Testis (tissue), 2 donors: ENCODE measurements at regions not wholly inside any gene's neighbourhood (a gene's known extent, or its start where the extent isn't known, plus 50 kb on each side); places are given as distances from the start of the nearest gene placed in this dataset.

Experiments
- DNase-seq: peaks from one replicate; pipeline ENCODE4 v3.0.0-alpha.2; 2019
- H3K27ac ChIP-seq, 2 donors: fragments of 200-600 bp; sonication (generic); one replicate each; pipeline ENCODE4 v1.5.1; 2019
- H3K27me3 ChIP-seq: fragments of 200-600 bp; sonication (generic); one replicate; pipeline ENCODE4 v1.5.1; 2019
- H3K36me3 ChIP-seq: fragments of 200-600 bp; sonication (generic); one replicate; pipeline ENCODE4 v1.5.1; 2017; ENCODE audit warnings: low read depth; ENCODE audit errors: missing control alignments
- H3K4me1 ChIP-seq: fragments of 200-600 bp; sonication (generic); one replicate; pipeline ENCODE4 v1.5.1; 2019
- H3K4me3 ChIP-seq, 2 donors: fragments of 200-600 bp; sonication (generic); one replicate each; pipeline ENCODE4 v1.5.1; 2017 to 2019
- H3K9me3 ChIP-seq: fragments of 200-600 bp; sonication (generic); one replicate; pipeline ENCODE4 v1.5.1; 2017
- CTCF ChIP-seq, 3 experiments: fragments of 450-650 bp in 2 of 3; fragments of 200-600 bp in 1 of 3; sonication (generic) in 1 of 3; IDR thresholded peaks; one replicate each; pipeline ENCODE4 v1.5.1; 2016 to 2019; ENCODE audit warnings: antibody characterized with exemption in 3 of 3, mild to moderate bottlenecking in 2 of 3, moderate library complexity in 1 of 3
- POLR2A ChIP-seq: fragments of 450-650 bp; IDR thresholded peaks from one replicate; pipeline ENCODE4 v1.6.1; 2017; ENCODE audit warnings: antibody characterized with exemption, mild to moderate bottlenecking, moderate library complexity
- WGBS, 2 donors: methylation state at CpG; one replicate each; pipeline ENCODE4 v1.1.5; 2018; 5-methylcytosine and 5-hydroxymethylcytosine counted together
- intact Hi-C: fragments of 100-400 bp; cut with DNase I; formaldehyde crosslinking; loops from one replicate; pipeline ENCODE4 v1.15.1; 2023; ENCODE audit warnings: low total_unique reads

DNA sequence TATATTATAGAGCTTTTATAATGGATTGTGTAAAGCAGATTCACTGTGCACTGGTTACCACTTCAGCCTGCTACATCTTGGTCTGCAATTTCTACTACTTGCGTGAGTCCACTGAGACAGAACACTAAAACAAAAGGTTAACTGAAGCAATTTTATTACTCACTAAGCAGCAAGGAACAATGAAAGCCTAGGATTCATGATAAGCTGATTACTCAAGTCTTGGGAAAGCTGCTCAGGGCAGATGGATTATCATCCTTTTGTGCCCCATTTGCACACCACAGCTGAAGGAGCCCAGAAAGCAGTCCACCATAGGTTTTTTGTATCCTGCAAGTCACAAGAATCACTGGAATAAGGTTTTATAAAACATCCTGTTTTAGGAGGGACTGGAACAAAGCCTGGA lies 1215.2 kb upstream of the TMEFF2 start:
- H3K4me3 ChIP-seq, result no peak overlapping the region
- no peaks in the 10 kb centered on the region for H3K27me3 ChIP-seq
- no peaks in the 10 kb centered on the region for H3K4me1 ChIP-seq
- 92% methylated on average over 1 of the region's 1 CpG for WGBS, 2 donors
- TF ChIP-seq CTCF (IDR thresholded peaks at IDR 0.05) (no peak), POLR2A (no peak)
- H3K9me3 ChIP-seq, result no peaks in the 10 kb centered on the region
- no peak for DNase-seq
- H3K36me3 ChIP-seq, result no peaks in the 10 kb centered on the region
- H3K27ac ChIP-seq, result no peak overlapping the region
- intact Hi-C loops, result no loop called here

DNA sequence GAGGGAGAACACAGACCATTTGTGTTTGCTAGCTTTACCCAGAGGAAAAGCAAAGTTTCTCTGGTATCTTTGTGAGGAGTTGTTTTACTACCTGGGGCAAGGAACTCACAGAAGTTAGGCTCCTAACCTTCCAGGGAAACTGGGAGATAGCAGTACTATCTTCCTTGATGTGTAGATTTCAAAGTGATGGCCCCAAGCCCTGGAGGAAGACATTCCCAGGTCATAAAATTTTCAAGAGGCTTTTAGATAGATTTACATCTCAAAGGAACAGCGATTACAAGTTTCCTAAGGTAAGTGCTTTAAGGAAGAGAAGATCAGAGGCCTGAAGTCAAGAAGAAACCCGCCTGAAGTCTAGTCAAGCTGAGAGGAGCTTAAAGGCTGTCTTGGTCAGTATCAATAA lies 1187.8 kb upstream of the TMEFF2 start:
- 43 to 60% methylated on average over 2 of the region's 2 CpGs for WGBS, 2 donors

DNA sequence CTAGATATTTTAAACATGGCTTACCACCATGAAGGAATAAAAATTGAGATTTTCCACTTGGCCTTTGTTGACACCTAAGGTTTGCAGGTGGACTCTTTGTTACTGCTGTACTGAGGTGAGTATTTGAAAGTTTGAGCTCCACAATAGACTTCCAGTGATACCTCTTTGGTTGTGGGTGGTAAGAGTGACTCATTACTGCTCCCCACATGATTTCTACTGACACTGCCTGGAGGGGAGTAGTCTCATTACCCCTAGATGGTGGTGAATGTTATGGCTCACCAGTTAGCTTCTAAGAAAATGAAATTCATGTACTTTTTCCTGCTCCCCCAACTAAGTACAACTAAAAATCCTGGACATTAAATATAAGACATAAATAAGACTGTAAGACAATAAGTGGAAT lies 1183.1 kb upstream of the TMEFF2 start:
- Histone ChIP-seq H3K27me3 (no peaks in the 10 kb centered on the region), H3K4me3 (no peak overlapping the region), H3K36me3 (no peaks in the 10 kb centered on the region), H3K9me3 (no peaks in the 10 kb centered on the region), H3K27ac (no peak overlapping the region), H3K4me1 (no peaks in the 10 kb centered on the region)
- DNase-seq, result no peak
- TF ChIP-seq CTCF (IDR thresholded peaks at IDR 0.05), result no peak
- TF ChIP-seq POLR2A, result no peak
- intact Hi-C loops, result no loop called here

More for the DNA sequence above, 1187.8 kb upstream of the TMEFF2 start:
- intact Hi-C loops, result no loop called here
- H3K27me3 ChIP-seq, result no peaks in the 10 kb centered on the region
- no peak for DNase-seq
- no peak overlapping the region for H3K27ac ChIP-seq
- TF ChIP-seq POLR2A, result no peak
- TF ChIP-seq CTCF (IDR thresholded peaks at IDR 0.05), result no peak
- H3K36me3 ChIP-seq, result no peaks in the 10 kb centered on the region
- no peak overlapping the region for H3K4me3 ChIP-seq
- no peaks in the 10 kb centered on the region for H3K4me1 ChIP-seq
- no peaks in the 10 kb centered on the region for H3K9me3 ChIP-seq

DNA sequence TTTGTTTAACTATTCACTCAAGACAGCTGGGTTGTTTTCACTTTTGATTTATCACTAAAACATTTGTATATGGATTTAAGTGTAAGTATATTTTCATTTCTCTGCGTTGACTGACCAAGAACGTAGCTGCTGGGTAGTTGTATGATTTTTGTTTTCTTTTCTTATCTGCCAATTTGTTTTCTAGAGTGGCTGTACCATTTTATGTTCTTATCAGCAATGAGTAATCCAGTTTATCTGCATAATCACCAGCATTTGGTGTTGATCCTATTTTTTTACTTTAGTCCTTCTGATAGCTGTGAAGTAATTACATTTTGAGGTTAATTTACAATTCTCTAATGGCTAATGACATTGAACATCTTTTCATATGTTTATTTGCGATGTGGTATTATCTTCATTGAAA lies 1178.4 kb upstream of the TMEFF2 start:
- intact Hi-C loops, result no loop called here
- no peak overlapping the region for H3K4me3 ChIP-seq
- WGBS, 2 donors, result 69 to 88% methylated on average over 3 of the region's 3 CpGs
- TF ChIP-seq CTCF (IDR thresholded peaks at IDR 0.05), result no peak
- no peak for TF ChIP-seq POLR2A
- H3K27me3 ChIP-seq, result no peaks in the 10 kb centered on the region
- H3K9me3 ChIP-seq, result no peaks in the 10 kb centered on the region
- H3K36me3 ChIP-seq, result no peaks in the 10 kb centered on the region
- no peak for DNase-seq
- no peaks in the 10 kb centered on the region for H3K4me1 ChIP-seq
- no peak overlapping the region for H3K27ac ChIP-seq

DNA sequence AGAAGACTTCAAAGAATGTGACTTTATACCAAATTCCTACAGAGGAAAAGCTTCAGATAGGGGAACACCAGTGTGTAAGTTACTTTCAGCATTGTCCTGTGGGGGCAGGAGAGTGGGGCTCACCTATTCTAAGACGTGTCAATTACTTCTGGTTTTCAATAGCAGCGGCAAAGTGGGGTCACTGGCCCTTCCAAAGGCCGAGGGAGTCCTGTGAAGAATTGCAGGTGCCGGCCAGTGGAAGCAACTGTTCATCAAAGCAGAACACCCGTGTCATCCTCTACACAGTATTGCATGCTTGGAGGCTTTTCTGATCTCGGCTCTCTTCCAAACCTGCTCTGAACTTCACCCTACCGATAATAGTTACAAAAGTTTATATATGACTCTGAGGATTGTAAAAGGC lies 1176.5 kb upstream of the TMEFF2 start:
- Histone ChIP-seq H3K27me3 (no peaks in the 10 kb centered on the region), H3K4me3 (no peak overlapping the region), H3K4me1 (no peaks in the 10 kb centered on the region), H3K9me3 (no peaks in the 10 kb centered on the region), H3K27ac (no peak overlapping the region), H3K36me3 (no peaks in the 10 kb centered on the region)
- WGBS, 2 donors, result 51 to 72% methylated on average over 7 of the region's 7 CpGs
- intact Hi-C loops, result no loop called here
- no peak for TF ChIP-seq CTCF (IDR thresholded peaks at IDR 0.05)
- no peak for TF ChIP-seq POLR2A
- DNase-seq, result no peak
